ENCODE measurements at regions not wholly inside any gene's neighbourhood (a gene's known extent, or its start where the extent isn't known, plus 50 kb on each side); places are given as distances from the start of the nearest gene placed in this dataset.

DNA sequence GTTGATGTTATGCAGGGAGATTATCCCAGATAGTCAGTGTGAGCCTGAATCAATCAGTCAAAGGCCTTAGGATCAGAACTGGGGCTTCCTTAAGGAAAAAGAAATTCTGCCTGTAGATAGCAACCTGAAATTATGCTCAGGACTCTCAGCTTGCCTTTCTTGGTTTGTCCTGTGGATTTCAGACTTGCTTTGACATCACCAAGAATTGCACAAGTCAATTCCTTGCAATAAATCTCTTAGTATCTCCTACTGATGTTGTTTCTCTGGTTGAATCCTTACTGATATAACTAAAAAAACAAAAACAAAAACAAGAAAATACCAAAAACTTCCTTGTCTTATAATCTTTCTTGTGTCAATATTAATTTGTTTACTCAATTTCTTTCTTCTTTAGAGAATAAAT, 258.9 kb upstream of the TCF21 start:
- Histone ChIP-seq H3K27ac (ENCODE audit: low read depth, low read length) (no peak overlapping the region), H3K4me3 (ENCODE audit: low read length in 3 of 3) (no peak overlapping the region), H3K9ac (ENCODE audit: low read depth in 1 of 3, low read length in 3 of 3) (no peak overlapping the region), H3K27me3 (ENCODE audit: control insufficient read depth in 3 of 3, insufficient read depth in 3 of 3, low read length in 3 of 3) (no peaks in the 10 kb centered on the region), H3K4me1 (ENCODE audit: control insufficient read depth in 3 of 3, insufficient read depth in 3 of 3, low read length in 3 of 3) (no peaks in the 10 kb centered on the region), H3K36me3 (ENCODE audit: control insufficient read depth in 3 of 3, insufficient read depth in 3 of 3, low read length in 3 of 3) (no peaks in the 10 kb centered on the region), H3K9me3 (ENCODE audit: control insufficient read depth in 3 of 3, low read length in 3 of 3) (no peaks in the 10 kb centered on the region)

GRCh38 chr6:133630651-133631050, 258.3 kb upstream of the TCF21 start:
- Histone ChIP-seq H3K4me3 (ENCODE audit: low read length in 3 of 3) (no peak overlapping the region), H3K4me1 (ENCODE audit: control insufficient read depth in 3 of 3, insufficient read depth in 3 of 3, low read length in 3 of 3) (no peaks in the 10 kb centered on the region), H3K27me3 (ENCODE audit: control insufficient read depth in 3 of 3, insufficient read depth in 3 of 3, low read length in 3 of 3) (no peaks in the 10 kb centered on the region), H3K27ac (ENCODE audit: low read depth, low read length) (no peak overlapping the region), H3K9me3 (ENCODE audit: control insufficient read depth in 3 of 3, low read length in 3 of 3) (no peaks in the 10 kb centered on the region), H3K9ac (ENCODE audit: low read depth in 1 of 3, low read length in 3 of 3) (no peak overlapping the region), H3K36me3 (ENCODE audit: control insufficient read depth in 3 of 3, insufficient read depth in 3 of 3, low read length in 3 of 3) (no peaks in the 10 kb centered on the region)

GRCh38 chr6:133631421-133631820, 257.5 kb upstream of the TCF21 start:
- Histone ChIP-seq H3K4me3 (ENCODE audit: low read length in 3 of 3) (no peak overlapping the region), H3K9ac (ENCODE audit: low read depth in 1 of 3, low read length in 3 of 3) (no peak overlapping the region), H3K36me3 (ENCODE audit: control insufficient read depth in 3 of 3, insufficient read depth in 3 of 3, low read length in 3 of 3) (no peaks in the 10 kb centered on the region), H3K4me1 (ENCODE audit: control insufficient read depth in 3 of 3, insufficient read depth in 3 of 3, low read length in 3 of 3) (no peaks in the 10 kb centered on the region), H3K9me3 (ENCODE audit: control insufficient read depth in 3 of 3, low read length in 3 of 3) (no peaks in the 10 kb centered on the region), H3K27ac (ENCODE audit: low read depth, low read length) (no peak overlapping the region), H3K27me3 (ENCODE audit: control insufficient read depth in 3 of 3, insufficient read depth in 3 of 3, low read length in 3 of 3) (no peaks in the 10 kb centered on the region)

GRCh38 chr6:133632206-133632605, 256.7 kb upstream of the TCF21 start:
- Histone ChIP-seq H3K27ac (ENCODE audit: low read depth, low read length) (no peak overlapping the region), H3K9ac (ENCODE audit: low read depth in 1 of 3, low read length in 3 of 3) (no peak overlapping the region), H3K4me1 (ENCODE audit: control insufficient read depth in 3 of 3, insufficient read depth in 3 of 3, low read length in 3 of 3) (no peaks in the 10 kb centered on the region), H3K9me3 (ENCODE audit: control insufficient read depth in 3 of 3, low read length in 3 of 3) (no peaks in the 10 kb centered on the region), H3K4me3 (ENCODE audit: low read length in 3 of 3) (no peak overlapping the region), H3K27me3 (ENCODE audit: control insufficient read depth in 3 of 3, insufficient read depth in 3 of 3, low read length in 3 of 3) (no peaks in the 10 kb centered on the region), H3K36me3 (ENCODE audit: control insufficient read depth in 3 of 3, insufficient read depth in 3 of 3, low read length in 3 of 3) (no peaks in the 10 kb centered on the region)

GRCh38 chr6:133632906-133633305, 256.0 kb upstream of the TCF21 start:
- no peak overlapping the region for H3K9ac ChIP-seq (ENCODE audit: low read depth in 1 of 3, low read length in 3 of 3)
- no peaks in the 10 kb centered on the region for H3K27me3 ChIP-seq (ENCODE audit: control insufficient read depth in 3 of 3, insufficient read depth in 3 of 3, low read length in 3 of 3)
- H3K4me1 ChIP-seq (ENCODE audit: control insufficient read depth in 3 of 3, insufficient read depth in 3 of 3, low read length in 3 of 3), result no peaks in the 10 kb centered on the region

GRCh38 chr6:133634474-133634873, 254.4 kb upstream of the TCF21 start:
- H3K36me3 ChIP-seq (ENCODE audit: control insufficient read depth in 3 of 3, insufficient read depth in 3 of 3, low read length in 3 of 3), result no peaks in the 10 kb centered on the region
- H3K4me3 ChIP-seq (ENCODE audit: low read length in 3 of 3), result no peak overlapping the region
- no peaks in the 10 kb centered on the region for H3K27me3 ChIP-seq (ENCODE audit: control insufficient read depth in 3 of 3, insufficient read depth in 3 of 3, low read length in 3 of 3)
- no peaks in the 10 kb centered on the region for H3K4me1 ChIP-seq (ENCODE audit: control insufficient read depth in 3 of 3, insufficient read depth in 3 of 3, low read length in 3 of 3)
- H3K27ac ChIP-seq (ENCODE audit: low read depth, low read length), result no peak overlapping the region
- no peaks in the 10 kb centered on the region for H3K9me3 ChIP-seq (ENCODE audit: control insufficient read depth in 3 of 3, low read length in 3 of 3)
- no peak overlapping the region for H3K9ac ChIP-seq (ENCODE audit: low read depth in 1 of 3, low read length in 3 of 3)

More at GRCh38 chr6:133632906-133633305, 256.0 kb upstream of the TCF21 start:
- no peaks in the 10 kb centered on the region for H3K9me3 ChIP-seq (ENCODE audit: control insufficient read depth in 3 of 3, low read length in 3 of 3)
- no peak overlapping the region for H3K4me3 ChIP-seq (ENCODE audit: low read length in 3 of 3)
- H3K36me3 ChIP-seq (ENCODE audit: control insufficient read depth in 3 of 3, insufficient read depth in 3 of 3, low read length in 3 of 3), result no peaks in the 10 kb centered on the region
- H3K27ac ChIP-seq (ENCODE audit: low read depth, low read length), result no peak overlapping the region

GRCh38 chr6:133635447-133635846, 253.5 kb upstream of the TCF21 start:
- Histone ChIP-seq H3K27ac (ENCODE audit: low read depth, low read length) (no peak overlapping the region), H3K36me3 (ENCODE audit: control insufficient read depth in 3 of 3, insufficient read depth in 3 of 3, low read length in 3 of 3) (no peaks in the 10 kb centered on the region), H3K9me3 (ENCODE audit: control insufficient read depth in 3 of 3, low read length in 3 of 3) (no peaks in the 10 kb centered on the region), H3K9ac (ENCODE audit: low read depth in 1 of 3, low read length in 3 of 3) (no peak overlapping the region), H3K27me3 (ENCODE audit: control insufficient read depth in 3 of 3, insufficient read depth in 3 of 3, low read length in 3 of 3) (no peaks in the 10 kb centered on the region), H3K4me3 (ENCODE audit: low read length in 3 of 3) (no peak overlapping the region), H3K4me1 (ENCODE audit: control insufficient read depth in 3 of 3, insufficient read depth in 3 of 3, low read length in 3 of 3) (no peaks in the 10 kb centered on the region)

DNA sequence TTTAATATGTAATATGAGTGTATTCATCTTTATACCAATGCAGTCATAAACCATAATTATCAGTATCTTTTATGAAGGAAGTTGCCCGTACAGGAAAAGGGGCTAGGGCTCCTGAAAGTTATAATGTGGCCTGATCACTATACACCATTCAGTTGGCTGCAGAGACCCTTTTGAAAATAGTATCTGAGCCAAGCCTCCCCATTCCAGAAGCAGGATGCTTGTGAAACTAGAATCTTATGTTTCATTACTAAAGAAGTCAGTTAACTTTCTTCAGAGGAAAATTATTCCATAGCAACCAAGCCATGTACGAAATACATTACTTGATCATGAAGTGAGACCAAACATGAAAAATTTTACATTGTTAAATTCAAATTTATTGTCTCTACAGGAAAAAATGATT, 251.5 kb upstream of the TCF21 start:
- no peak overlapping the region for H3K9ac ChIP-seq (ENCODE audit: low read depth in 1 of 3, low read length in 3 of 3)

DNA sequence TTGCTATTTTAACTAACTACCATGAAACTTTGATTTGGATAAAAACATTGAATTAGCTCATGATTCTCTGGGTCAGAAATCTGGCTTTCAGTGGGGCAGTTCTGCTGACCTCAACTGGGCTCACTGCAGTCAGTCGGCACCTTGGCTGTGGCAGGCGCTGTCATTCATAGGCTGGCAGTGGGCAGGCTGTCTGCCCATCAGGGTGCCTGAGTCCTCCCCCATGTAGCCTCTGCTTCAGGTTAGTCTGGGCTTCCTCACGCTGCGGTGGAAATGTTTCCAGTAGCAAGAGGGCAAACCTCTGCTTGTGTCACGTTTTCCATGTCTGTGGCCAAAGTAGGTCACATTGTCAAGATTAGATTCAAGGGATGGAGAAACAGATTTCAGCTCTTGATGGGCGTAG, 251.0 kb upstream of the TCF21 start:
- H3K4me3 ChIP-seq (ENCODE audit: low read length in 3 of 3), result no peak overlapping the region
- no peaks in the 10 kb centered on the region for H3K36me3 ChIP-seq (ENCODE audit: control insufficient read depth in 3 of 3, insufficient read depth in 3 of 3, low read length in 3 of 3)
- no peak overlapping the region for H3K27ac ChIP-seq (ENCODE audit: low read depth, low read length)
- H3K9me3 ChIP-seq (ENCODE audit: control insufficient read depth in 3 of 3, low read length in 3 of 3), result no peaks in the 10 kb centered on the region
- no peaks in the 10 kb centered on the region for H3K4me1 ChIP-seq (ENCODE audit: control insufficient read depth in 3 of 3, insufficient read depth in 3 of 3, low read length in 3 of 3)
- no peak overlapping the region for H3K9ac ChIP-seq (ENCODE audit: low read depth in 1 of 3, low read length in 3 of 3)
- H3K27me3 ChIP-seq (ENCODE audit: control insufficient read depth in 3 of 3, insufficient read depth in 3 of 3, low read length in 3 of 3), result no peaks in the 10 kb centered on the region

More for the DNA sequence above, 251.5 kb upstream of the TCF21 start:
- no peaks in the 10 kb centered on the region for H3K9me3 ChIP-seq (ENCODE audit: control insufficient read depth in 3 of 3, low read length in 3 of 3)
- H3K4me1 ChIP-seq (ENCODE audit: control insufficient read depth in 3 of 3, insufficient read depth in 3 of 3, low read length in 3 of 3), result no peaks in the 10 kb centered on the region
- no peaks in the 10 kb centered on the region for H3K27me3 ChIP-seq (ENCODE audit: control insufficient read depth in 3 of 3, insufficient read depth in 3 of 3, low read length in 3 of 3)
- H3K27ac ChIP-seq (ENCODE audit: low read depth, low read length), result no peak overlapping the region
- H3K4me3 ChIP-seq (ENCODE audit: low read length in 3 of 3), result no peak overlapping the region
- H3K36me3 ChIP-seq (ENCODE audit: control insufficient read depth in 3 of 3, insufficient read depth in 3 of 3, low read length in 3 of 3), result no peaks in the 10 kb centered on the region

DNA sequence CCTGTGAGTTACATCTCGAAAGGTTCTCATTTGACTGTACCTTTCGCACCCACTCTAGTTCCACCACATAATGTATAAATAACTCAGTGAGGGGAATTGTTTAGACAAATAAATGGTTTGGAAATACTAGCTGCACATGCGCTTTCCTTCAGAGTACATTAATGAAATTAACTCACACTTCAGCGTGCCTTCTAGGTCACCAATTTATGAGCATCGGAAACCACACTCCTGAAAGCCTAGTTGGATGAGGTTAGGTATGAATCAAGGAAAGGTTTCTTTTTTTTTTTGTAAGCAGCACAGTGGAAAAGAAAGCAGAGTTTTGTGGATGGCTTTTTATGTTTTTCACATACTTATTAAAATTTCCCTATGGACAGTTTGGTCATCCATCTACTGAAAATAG, 247.8 kb upstream of the TCF21 start:
- no peak overlapping the region for H3K9ac ChIP-seq (ENCODE audit: low read depth in 1 of 3, low read length in 3 of 3)
- no peaks in the 10 kb centered on the region for H3K27me3 ChIP-seq (ENCODE audit: control insufficient read depth in 3 of 3, insufficient read depth in 3 of 3, low read length in 3 of 3)
- H3K4me3 ChIP-seq (ENCODE audit: low read length in 3 of 3), result no peak overlapping the region
- no peak overlapping the region for H3K27ac ChIP-seq (ENCODE audit: low read depth, low read length)
- H3K4me1 ChIP-seq (ENCODE audit: control insufficient read depth in 3 of 3, insufficient read depth in 3 of 3, low read length in 3 of 3), result no peaks in the 10 kb centered on the region
- no peaks in the 10 kb centered on the region for H3K36me3 ChIP-seq (ENCODE audit: control insufficient read depth in 3 of 3, insufficient read depth in 3 of 3, low read length in 3 of 3)
- H3K9me3 ChIP-seq (ENCODE audit: control insufficient read depth in 3 of 3, low read length in 3 of 3), result no peaks in the 10 kb centered on the region

- Histone ChIP-seq H3K4me3 (ENCODE audit: low read length in 3 of 3) (no peak overlapping the region), H3K4me1 (ENCODE audit: control insufficient read depth in 3 of 3, insufficient read depth in 3 of 3, low read length in 3 of 3) (no peaks in the 10 kb centered on the region), H3K9me3 (ENCODE audit: control insufficient read depth in 3 of 3, low read length in 3 of 3) (no peaks in the 10 kb centered on the region), H3K27me3 (ENCODE audit: control insufficient read depth in 3 of 3, insufficient read depth in 3 of 3, low read length in 3 of 3) (no peaks in the 10 kb centered on the region), H3K27ac (ENCODE audit: low read depth, low read length) (no peak overlapping the region), H3K9ac (ENCODE audit: low read depth in 1 of 3, low read length in 3 of 3) (no peak overlapping the region), H3K36me3 (ENCODE audit: control insufficient read depth in 3 of 3, insufficient read depth in 3 of 3, low read length in 3 of 3) (no peaks in the 10 kb centered on the region)
Measured at GRCh38 chr6:133644548-133644891, 244.4 kb upstream of the TCF21 start.

Measured in skeletal muscle tissue (tissue), 3 donors.